Peyer's patch (tissue), 4 donors: ENCODE measurements at regions not wholly inside any gene's neighbourhood (a gene's known extent, or its start where the extent isn't known, plus 50 kb on each side); places are given as distances from the start of the nearest gene placed in this dataset.
A peak's percentile ranks its signal among the peaks of the same experiment; 100 is the strongest.

Experiments used
- DNase-seq, 3 donors: peaks; one replicate each; pipeline ENCODE4 v3.0.0-alpha.2; 2017 to 2019
- H3K27ac ChIP-seq, 4 donors: fragments of 200-600 bp; sonication (generic); one replicate each; pipeline ENCODE4 v1.5.1; 2016 to 2019
- H3K27me3 ChIP-seq, 2 donors: fragments of 200-600 bp; sonication (generic); one replicate each; pipeline ENCODE4 v1.5.1; 2019
- H3K36me3 ChIP-seq, 3 donors: fragments of 200-600 bp; sonication (generic); one replicate each; pipeline ENCODE4 v1.5.1; 2016 to 2019
- H3K4me1 ChIP-seq, 4 donors: fragments of 200-600 bp; sonication (generic); one replicate each; pipeline ENCODE4 v1.5.1; 2016 to 2019
- H3K4me3 ChIP-seq, 4 donors: fragments of 200-600 bp; sonication (generic); 1 replicate in 3 of 4; 2 replicates in 1 of 4; pipeline ENCODE4 v1.5.1; 2016 to 2019; ENCODE audit warnings: mild to moderate bottlenecking in 1 of 4
- H3K9me3 ChIP-seq, 4 donors: fragments of 200-600 bp; sonication (generic); one replicate each; pipeline ENCODE4 v1.5.1; 2016 to 2019; ENCODE audit warnings: mild to moderate bottlenecking in 1 of 4
- POLR2A ChIP-seq, 2 donors: fragments of 450-650 bp; IDR thresholded peaks; one replicate each; pipeline ENCODE4 v1.5.1; 2017; ENCODE audit warnings: antibody characterized with exemption in 2 of 2, mild to moderate bottlenecking in 2 of 2, moderate library complexity in 2 of 2
- TF ChIP-seq, protein P1 (sequence below), 6 experiments: fragments of 450-650 bp in 4 of 6; fragments of 200-600 bp in 2 of 6; sonication (generic) in 1 of 6; IDR thresholded peaks; one replicate each; pipeline ENCODE4 v1.5.1; 2017 to 2019; ENCODE audit warnings: antibody characterized with exemption in 6 of 6, mild to moderate bottlenecking in 3 of 6, moderate library complexity in 1 of 6

DNA sequence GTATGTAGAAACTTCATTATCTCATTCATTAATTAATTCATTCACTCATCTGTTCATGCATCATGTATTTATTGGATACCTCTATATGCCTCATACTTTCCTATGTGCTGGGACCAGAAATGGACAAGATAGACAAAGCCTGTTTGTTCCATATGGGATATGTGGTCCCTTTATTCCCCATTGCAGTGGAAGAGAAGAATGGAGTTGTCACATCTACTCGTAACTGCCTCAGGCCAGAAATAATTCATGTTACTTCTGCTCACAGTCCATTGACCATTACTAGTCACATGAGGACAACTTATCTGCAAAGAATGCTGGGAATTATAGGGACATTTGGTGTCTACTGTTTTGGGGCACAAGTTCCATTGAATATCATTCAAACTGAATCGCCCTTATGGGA, 327.8 kb downstream of the MATN1 start:
- no peak overlapping the region for H3K27ac ChIP-seq
- TF ChIP-seq POLR2A (IDR thresholded peaks at IDR 0.05) = no peak
- TF ChIP-seq, protein P1, sequence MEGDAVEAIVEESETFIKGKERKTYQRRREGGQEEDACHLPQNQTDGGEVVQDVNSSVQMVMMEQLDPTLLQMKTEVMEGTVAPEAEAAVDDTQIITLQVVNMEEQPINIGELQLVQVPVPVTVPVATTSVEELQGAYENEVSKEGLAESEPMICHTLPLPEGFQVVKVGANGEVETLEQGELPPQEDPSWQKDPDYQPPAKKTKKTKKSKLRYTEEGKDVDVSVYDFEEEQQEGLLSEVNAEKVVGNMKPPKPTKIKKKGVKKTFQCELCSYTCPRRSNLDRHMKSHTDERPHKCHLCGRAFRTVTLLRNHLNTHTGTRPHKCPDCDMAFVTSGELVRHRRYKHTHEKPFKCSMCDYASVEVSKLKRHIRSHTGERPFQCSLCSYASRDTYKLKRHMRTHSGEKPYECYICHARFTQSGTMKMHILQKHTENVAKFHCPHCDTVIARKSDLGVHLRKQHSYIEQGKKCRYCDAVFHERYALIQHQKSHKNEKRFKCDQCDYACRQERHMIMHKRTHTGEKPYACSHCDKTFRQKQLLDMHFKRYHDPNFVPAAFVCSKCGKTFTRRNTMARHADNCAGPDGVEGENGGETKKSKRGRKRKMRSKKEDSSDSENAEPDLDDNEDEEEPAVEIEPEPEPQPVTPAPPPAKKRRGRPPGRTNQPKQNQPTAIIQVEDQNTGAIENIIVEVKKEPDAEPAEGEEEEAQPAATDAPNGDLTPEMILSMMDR (IDR thresholded peaks at IDR 0.05) = no peak
- no peak overlapping the region for H3K4me3 ChIP-seq
- no peaks in the 10 kb centered on the region for H3K27me3 ChIP-seq
- no peaks in the 10 kb centered on the region for H3K4me1 ChIP-seq
- DNase-seq = no peak
- no peaks in the 10 kb centered on the region for H3K36me3 ChIP-seq
- no peaks in the 10 kb centered on the region for H3K9me3 ChIP-seq

DNA sequence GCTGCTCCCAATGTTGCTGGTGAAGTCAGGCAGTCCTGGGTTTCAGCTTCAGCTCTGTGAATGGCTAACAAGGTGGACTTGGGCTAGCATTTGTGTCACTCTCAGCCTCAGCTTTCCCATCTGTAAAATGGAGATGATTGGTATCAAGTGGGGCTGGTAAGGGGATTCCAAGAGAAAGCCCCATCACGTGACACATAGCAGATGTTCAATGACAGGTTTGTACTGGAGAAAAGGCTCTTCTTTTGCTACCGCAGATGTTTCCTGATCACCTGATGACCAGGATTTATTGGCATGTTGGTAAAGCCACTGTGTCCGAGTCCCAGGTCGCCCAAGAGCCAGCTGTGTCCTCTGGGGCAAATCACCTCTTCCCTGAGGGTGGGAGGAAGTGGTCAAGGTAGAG, 335.0 kb downstream of the MATN1 start:
- no peak for TF ChIP-seq POLR2A (IDR thresholded peaks at IDR 0.05)
- TF ChIP-seq, protein P1 (IDR thresholded peaks at IDR 0.05) = no peak
- DNase-seq = peak in 1 of 3 donors; percentile 11
- no peaks in the 10 kb centered on the region for H3K36me3 ChIP-seq
- no peaks in the 10 kb centered on the region for H3K9me3 ChIP-seq
- H3K4me3 ChIP-seq = no peak overlapping the region
- no peak overlapping the region for H3K27ac ChIP-seq
- no peaks in the 10 kb centered on the region for H3K27me3 ChIP-seq
- no peaks in the 10 kb centered on the region for H3K4me1 ChIP-seq

DNA sequence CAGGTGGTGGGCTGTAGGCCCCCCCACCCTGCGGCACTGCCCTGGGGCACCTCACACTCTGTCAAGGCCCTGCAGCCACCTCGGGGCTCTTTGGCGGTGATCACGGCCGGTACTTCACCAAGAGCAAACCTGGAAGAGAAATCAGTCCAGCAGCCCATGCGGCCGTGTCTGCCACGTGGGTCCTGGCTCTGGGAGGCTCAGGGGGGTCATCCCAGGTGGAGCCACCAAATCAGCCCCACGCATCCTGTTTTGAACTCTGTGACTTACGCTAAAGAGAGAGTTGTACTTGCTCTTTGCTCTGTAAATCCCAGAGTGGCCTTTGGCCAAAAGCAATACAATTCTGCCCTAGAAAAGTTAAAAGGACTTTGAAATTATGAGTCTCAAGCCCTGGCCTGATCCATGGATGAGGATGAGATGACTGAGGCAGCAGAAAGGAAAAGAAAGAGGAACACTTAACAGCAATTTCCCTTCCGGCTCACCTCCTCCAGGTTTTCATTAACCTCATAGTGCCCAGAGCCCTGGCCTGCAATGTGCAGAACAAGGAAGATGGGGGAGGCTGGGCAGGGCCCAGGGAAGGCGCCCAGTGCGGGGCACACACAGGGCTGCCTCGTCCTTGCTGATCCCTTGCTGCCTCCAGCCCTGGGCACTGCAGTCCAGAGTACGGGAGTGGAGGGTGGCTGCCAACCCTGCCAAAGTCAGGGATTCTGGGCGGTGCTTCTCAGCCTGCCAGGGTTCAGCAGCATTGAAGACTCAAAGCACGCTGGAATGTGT, 337.0 kb downstream of the MATN1 start:
- no peaks in the 10 kb centered on the region for H3K27me3 ChIP-seq
- TF ChIP-seq, protein P1 (IDR thresholded peaks at IDR 0.05) = no peak
- no peak for TF ChIP-seq POLR2A (IDR thresholded peaks at IDR 0.05)
- no peaks in the 10 kb centered on the region for H3K9me3 ChIP-seq
- DNase-seq = peak in 2 of 3 donors; percentile 13 to 15
- H3K4me1 ChIP-seq = no peaks in the 10 kb centered on the region
- H3K4me3 ChIP-seq = no peak overlapping the region
- no peaks in the 10 kb centered on the region for H3K36me3 ChIP-seq
- no peak overlapping the region for H3K27ac ChIP-seq

DNA sequence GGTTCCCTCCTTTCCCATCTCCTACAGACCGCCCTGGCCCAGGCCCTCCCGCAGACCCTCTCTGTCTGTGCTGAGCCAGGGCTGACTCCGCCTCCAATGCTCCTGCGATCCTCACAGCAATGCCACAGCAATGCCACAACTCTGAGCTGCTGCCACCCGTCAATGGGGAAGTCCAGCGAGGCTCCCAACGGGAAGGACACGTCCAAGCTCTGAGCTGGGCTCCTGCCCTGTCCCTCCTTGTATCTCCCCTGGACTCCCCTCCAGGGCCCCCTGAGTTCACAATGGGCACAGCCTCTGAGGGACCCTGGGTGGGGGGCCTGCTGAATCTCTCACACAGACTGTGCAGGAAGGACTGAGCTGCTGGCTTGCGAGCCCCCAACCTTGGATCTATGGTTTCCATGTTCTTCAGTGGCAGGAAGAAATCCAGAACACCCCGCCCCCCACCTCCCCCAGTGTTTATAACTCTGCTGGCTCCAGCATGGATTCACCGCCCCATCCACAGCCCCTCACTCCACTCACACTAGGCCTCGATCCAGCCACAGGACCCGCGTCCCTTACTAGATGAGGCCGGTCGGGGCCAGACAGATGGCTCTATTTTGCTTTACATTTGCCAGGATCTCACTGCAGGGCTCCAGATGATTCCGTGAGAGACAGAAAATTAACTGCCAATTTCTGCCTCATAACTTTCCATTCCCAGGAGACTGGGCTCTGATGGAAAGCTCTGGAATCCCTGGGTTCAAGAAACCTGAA, 338.0 kb downstream of the MATN1 start:
- H3K9me3 ChIP-seq = no peaks in the 10 kb centered on the region
- H3K4me1 ChIP-seq = no peaks in the 10 kb centered on the region
- H3K36me3 ChIP-seq = no peaks in the 10 kb centered on the region
- H3K27me3 ChIP-seq = no peaks in the 10 kb centered on the region
- TF ChIP-seq, protein P1 (IDR thresholded peaks at IDR 0.05) = no peak
- no peak for TF ChIP-seq POLR2A (IDR thresholded peaks at IDR 0.05)
- H3K27ac ChIP-seq = no peak overlapping the region
- no peak overlapping the region for H3K4me3 ChIP-seq
- peak in 2 of 3 donors; percentile 31 to 37 for DNase-seq

DNA sequence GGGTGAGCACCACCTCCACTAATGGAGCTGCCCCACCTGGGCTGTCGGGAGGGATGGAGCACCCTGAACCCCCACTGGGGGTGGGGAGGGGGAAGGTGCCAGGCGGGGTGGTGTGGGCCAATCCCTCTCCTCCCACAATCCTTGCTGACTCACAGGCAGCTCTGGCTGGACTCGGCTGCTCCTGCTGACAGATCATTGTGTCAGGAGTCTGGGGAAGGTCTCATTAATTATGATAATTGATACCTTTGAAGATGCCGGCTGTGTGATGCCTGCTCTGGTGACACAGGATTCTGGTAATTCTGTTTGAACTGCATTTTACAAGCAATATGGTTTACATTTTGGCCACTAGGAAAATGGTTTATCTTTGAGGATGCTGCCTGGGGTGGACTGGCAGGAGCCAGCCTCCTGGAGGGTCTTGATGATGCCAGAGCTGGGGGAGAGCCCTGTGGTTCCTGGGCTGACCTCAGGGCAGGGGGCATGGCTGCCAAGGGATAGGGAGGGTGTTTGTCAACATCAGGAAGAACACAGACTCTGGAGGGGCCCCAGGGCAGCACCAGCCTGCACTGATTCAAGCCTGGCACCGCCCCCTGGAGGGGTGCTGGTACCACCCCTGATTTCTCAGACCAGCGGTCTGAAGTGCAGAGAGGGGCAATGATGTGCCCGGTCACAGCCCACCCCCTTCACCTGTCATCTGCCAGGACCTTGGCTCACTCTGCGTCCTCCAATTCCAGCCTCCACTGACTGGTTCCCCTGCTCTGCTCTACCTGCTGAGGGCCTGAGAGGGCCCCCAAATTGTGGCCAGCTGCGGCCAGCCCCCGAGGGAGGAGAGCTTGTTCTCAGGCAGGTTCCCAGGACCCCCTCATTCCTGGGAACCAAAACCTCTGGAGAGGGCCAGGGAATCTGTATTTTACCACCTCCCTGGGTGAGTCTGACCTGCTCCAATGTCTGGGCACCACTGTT, 338.8 kb downstream of the MATN1 start:
- peak in 2 of 3 donors; percentile 20 to 31 for DNase-seq
- no peaks in the 10 kb centered on the region for H3K27me3 ChIP-seq
- TF ChIP-seq, protein P1 (IDR thresholded peaks at IDR 0.05) = no peak

More for the DNA sequence above, 338.8 kb downstream of the MATN1 start:
- Histone ChIP-seq H3K4me1 (no peaks in the 10 kb centered on the region), H3K4me3 (no peak overlapping the region), H3K36me3 (no peaks in the 10 kb centered on the region), H3K27ac (no peak overlapping the region), H3K9me3 (no peaks in the 10 kb centered on the region)
